ENCODE measurements at regions not wholly inside any gene's neighbourhood (a gene's known extent, or its start where the extent isn't known, plus 50 kb on each side); places are given as distances from the start of the nearest gene placed in this dataset.
"Not testable (repeated sequence)": the region's sequence is repeated elsewhere in the genome, so short reads cannot be mapped to it uniquely, and the experiment has no call there.

DNA sequence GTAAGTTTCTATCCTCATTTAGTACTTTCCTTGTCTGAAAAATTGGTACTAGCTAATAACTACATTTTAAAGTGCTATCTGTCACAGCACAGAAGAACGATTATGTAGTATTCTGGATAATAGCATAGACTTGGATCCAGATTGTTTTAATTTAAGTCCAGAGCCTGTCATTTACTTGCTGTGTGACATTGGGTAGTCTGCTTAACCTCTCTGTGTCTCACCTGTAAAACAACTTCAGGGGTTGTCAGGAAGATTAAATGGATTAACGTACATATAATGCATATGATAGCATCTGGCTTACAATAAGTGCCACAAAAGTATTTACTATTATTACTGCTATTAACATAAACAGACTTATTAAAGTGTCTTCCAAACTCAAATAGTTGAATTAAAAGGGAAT is 1221.4 kb downstream of the GATA3 start:
- DNase-seq (ENCODE audit: low read depth in 2 of 2) = no peak

- no peak for DNase-seq (ENCODE audit: low read depth in 2 of 2)
Observed at GRCh38 chr10:9285690-9286089, 1231.2 kb downstream of the GATA3 start.

DNA sequence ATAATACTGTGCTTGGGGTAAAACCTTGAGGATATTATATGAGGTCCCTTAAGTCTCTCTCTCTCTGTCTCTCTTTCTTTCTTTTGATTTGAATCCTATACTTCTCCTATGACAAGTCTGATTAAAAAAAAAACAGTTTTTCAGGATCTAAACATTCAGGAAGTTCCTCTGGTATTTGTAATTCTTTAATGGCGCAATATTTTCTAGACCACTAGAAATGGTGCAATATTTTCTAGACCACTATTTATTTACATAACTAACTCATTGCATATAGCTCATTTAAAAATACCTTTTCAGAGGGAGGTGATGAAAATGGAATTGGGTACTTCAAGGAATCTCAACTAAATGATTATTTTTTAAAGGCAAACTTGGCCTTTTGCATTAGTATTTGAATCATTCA is 1235.3 kb downstream of the GATA3 start:
- no peak for DNase-seq (ENCODE audit: low read depth in 2 of 2)

- DNase-seq (ENCODE audit: low read depth in 2 of 2) = no peak
Observed at GRCh38 chr10:9291081-9291480, 1236.6 kb downstream of the GATA3 start.

- DNase-seq (ENCODE audit: low read depth in 2 of 2) = no peak
Observed at GRCh38 chr10:9294132-9294663, 1239.7 kb downstream of the GATA3 start.

- no peak for DNase-seq (ENCODE audit: low read depth in 2 of 2)
Observed at GRCh38 chr10:9294865-9295264, 1240.4 kb downstream of the GATA3 start.

GRCh38 chr10:9296190-9296589 is 1241.7 kb downstream of the GATA3 start:
- no peak for DNase-seq (ENCODE audit: low read depth in 2 of 2)

GRCh38 chr10:9297580-9297979 is 1243.1 kb downstream of the GATA3 start:
- DNase-seq (ENCODE audit: low read depth in 2 of 2) = no peak

DNA sequence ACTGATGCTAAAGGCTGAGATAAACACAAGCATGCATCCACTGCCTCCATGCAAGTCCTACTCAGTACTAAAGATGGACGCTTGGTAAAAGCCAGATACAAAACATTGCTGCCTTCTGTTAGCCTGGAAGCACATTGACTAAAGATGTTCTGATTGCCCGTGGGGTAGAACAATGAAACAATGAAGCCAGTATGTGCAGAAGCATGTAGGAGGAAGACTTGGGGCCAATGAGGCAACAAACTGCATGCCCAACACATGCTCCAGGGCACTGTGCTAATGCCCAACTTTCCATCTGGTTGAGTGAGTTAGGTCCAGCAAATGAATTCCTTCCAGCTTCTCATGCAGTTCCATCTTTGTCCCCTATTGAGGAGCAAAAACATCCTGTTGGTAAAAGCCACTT is 1245.5 kb downstream of the GATA3 start:
- no peak for DNase-seq (ENCODE audit: low read depth in 2 of 2)

GRCh38 chr10:9301148-9301547 is 1246.7 kb downstream of the GATA3 start:
- DNase-seq (ENCODE audit: low read depth in 2 of 2) = no peak

DNA sequence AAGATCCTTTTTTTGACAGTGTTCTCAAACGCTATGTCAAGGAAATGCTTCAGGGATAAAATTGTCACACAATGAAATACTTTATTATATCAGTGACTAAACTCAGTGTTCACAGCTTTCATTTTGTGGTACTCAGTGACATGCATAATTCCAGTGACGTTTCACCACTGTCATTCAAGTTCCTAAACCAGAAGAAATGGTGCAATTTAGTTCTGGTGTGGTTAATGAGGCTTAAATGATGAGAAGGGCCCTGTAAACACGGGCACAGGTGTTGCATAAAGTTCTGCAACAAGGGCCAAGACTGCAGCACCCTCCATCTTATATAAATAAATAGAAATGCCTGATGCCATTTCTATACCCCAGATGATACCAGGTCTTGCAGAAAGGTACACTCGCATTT is 1247.1 kb downstream of the GATA3 start:
- DNase-seq (ENCODE audit: low read depth in 2 of 2) = no peak

GRCh38 chr10:9302140-9302746 is 1247.8 kb downstream of the GATA3 start:
- DNase-seq (ENCODE audit: low read depth in 2 of 2) = peak in 1 of 2 donors; percentile 16

GRCh38 chr10:9305018-9305655 is 1250.6 kb downstream of the GATA3 start:
- no peak for DNase-seq (ENCODE audit: low read depth in 2 of 2)

GRCh38 chr10:9311702-9312499 is 1257.4 kb downstream of the GATA3 start:
- DNase-seq (ENCODE audit: low read depth in 2 of 2) = no peak

DNA sequence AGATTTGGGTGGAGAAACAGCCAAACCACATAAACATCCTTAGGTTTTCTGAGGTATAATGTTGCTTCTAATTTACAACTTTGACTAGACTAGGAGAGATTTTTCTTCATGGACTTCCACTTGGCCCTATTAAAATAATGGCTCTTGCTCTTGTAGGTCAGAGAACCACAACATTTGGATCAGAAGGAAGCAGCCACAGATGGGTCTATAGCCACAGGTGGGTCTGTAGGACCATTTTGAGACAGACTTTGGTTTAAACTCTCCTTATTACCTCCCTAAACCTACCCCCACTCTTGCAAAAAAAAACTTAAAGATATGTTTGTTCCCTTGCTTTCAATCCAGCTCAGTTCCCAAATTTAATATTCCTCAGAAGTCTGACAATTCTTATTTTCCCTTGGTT is 1260.8 kb downstream of the GATA3 start:
- DNase-seq (ENCODE audit: low read depth in 2 of 2) = no peak

- no peak for DNase-seq (ENCODE audit: low read depth in 2 of 2)
Observed at GRCh38 chr10:9331583-9332008, 1277.1 kb downstream of the GATA3 start.

DNA sequence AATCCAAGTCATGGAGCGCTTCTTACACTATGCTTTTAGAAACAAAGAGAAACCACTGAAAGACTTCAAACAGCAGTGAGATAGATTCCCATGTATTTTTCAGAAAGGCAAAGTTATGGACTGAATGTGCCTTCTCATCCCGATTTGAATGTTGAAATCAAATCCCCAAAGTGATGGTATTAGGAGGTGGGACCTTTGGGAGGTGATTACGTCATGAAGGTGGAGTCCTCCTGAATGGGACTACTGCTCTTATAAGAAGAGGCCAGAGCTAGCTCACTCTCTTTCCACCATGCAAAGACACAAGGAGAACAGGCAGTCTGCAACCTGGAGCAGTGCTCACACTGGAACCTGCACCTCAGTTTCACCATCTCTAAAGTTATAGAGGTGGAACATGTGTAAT is 1279.8 kb downstream of the GATA3 start:
- DNase-seq (ENCODE audit: low read depth in 2 of 2) = no peak

- DNase-seq (ENCODE audit: low read depth in 2 of 2) = no peak
Observed at GRCh38 chr10:9339716-9340115, 1285.2 kb downstream of the GATA3 start.

DNA sequence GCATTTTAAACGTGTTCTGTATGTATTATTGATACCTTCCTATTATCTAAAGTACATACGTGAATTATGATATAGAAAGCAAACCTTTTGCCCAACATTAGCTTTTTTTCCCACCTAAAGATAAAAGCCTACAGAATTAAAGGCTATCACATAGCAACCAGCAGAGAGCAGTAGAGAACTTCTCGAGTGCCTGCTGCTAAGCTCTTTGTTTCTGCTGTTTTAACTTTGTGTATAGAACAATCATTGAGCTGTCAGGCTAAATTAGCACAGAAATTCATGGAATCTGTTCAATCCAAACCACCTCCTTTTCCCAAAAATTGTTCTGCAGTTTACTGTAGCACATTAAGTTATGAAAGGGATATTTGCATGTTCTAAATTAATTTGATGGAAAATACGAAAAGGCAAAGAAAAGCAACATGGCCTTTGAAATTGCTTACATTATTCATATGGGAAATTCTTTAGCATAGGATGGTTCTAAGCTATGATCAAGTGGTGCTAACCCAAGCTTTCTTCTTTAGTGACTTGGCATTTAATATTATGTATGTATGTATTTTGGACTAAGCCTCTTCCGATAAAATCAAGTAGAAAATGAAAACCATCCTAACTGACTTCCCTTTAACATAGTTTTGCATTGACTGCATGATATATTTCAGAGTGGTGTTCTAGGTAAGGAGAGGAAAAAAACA is 1288.5 kb downstream of the GATA3 start:
- no peak for DNase-seq (ENCODE audit: low read depth in 2 of 2)

- not testable (repeated sequence) for DNase-seq (ENCODE audit: low read depth in 2 of 2)
Observed at GRCh38 chr10:9347933-9348332, 1293.4 kb downstream of the GATA3 start.

DNA sequence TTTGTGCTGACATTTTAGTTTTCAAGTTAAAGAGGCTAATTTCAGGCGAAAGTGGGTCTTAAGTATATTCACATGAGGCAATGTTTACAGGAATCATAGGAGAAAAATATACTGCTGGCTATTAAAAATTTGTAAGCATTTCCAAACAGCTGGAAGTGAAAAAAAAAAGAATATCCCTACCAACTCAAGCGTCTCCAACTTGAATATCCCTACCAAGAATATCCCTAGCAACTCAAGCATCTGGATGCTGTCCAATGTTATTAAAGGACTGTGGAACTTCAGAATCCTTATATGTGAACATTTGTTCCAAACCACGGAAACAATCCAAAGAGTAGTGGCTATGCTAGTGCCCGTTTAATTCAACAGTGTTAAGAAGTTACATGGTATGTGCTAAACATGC is 1303.0 kb downstream of the GATA3 start:
- no peak for DNase-seq (ENCODE audit: low read depth in 2 of 2)

- no peak for DNase-seq (ENCODE audit: low read depth in 2 of 2)
Observed at GRCh38 chr10:9362721-9363120, 1308.2 kb downstream of the GATA3 start.
